SU-DHL-6 (cell line): ENCODE measurements at regions not wholly inside any gene's neighbourhood (a gene's known extent, or its start where the extent isn't known, plus 50 kb on each side); places are given as distances from the start of the nearest gene placed in this dataset.
"Not testable (repeated sequence)": the region's sequence is repeated elsewhere in the genome, so short reads cannot be mapped to it uniquely, and the experiment has no call there.

Experiments
- H2AFZ ChIP-seq: fragments of 200-600 bp; sonication (generic); 2 replicates; pipeline ENCODE4 v1.6.1; 2014; ENCODE audit warnings: low read depth, mild to moderate bottlenecking, moderate library complexity, mixed read lengths, antibody characterized with exemption, low read length; ENCODE audit not compliant: severe bottlenecking
- H3F3A ChIP-seq: fragments of 200-600 bp; shearing (Covaris generic); 2 replicates; pipeline ENCODE4 v1.6.0; 2016; ENCODE audit warnings: antibody characterized with exemption, mild to moderate bottlenecking; ENCODE audit not compliant: insufficient read depth
- H3K27ac ChIP-seq: fragments of 200-600 bp; sonication (generic); 2 replicates; pipeline ENCODE4 v1.5.1; 2016; ENCODE audit warnings: low read depth, mild to moderate bottlenecking, low read length, moderate library complexity, mixed read lengths
- H3K27me3 ChIP-seq: fragments of 200-600 bp; sonication (generic), shearing (Covaris generic); 2 replicates; pipeline ENCODE4 v1.6.0; 2014; ENCODE audit warnings: mild to moderate bottlenecking, low read length
- H3K36me3 ChIP-seq: fragments of 200-600 bp; sonication (generic); 2 replicates; pipeline ENCODE4 v1.6.1; 2014; ENCODE audit warnings: mild to moderate bottlenecking, low read length, mixed read lengths
- H3K4me2 ChIP-seq: fragments of 300-600, 200-600 bp; shearing (Covaris generic), sonication (generic); 2 replicates; pipeline ENCODE4 v1.6.0; 2014; ENCODE audit warnings: low read length, low read depth, mild to moderate bottlenecking; ENCODE audit not compliant: poor library complexity, severe bottlenecking
- H3K4me3 ChIP-seq: fragments of 200-600 bp; sonication (generic); 2 replicates; pipeline ENCODE4 v1.5.1; 2014; ENCODE audit warnings: antibody characterized with exemption, low read length, mild to moderate bottlenecking, mixed read lengths; ENCODE audit not compliant: insufficient read depth, poor library complexity, severe bottlenecking
- H3K79me2 ChIP-seq: fragments of 200-600 bp; sonication (generic); 2 replicates; pipeline ENCODE4 v1.6.1; 2014; ENCODE audit warnings: mild to moderate bottlenecking, low read length, moderate library complexity; ENCODE audit not compliant: insufficient read depth
- H3K9ac ChIP-seq: fragments of 200-600 bp; sonication (generic); 2 replicates; pipeline ENCODE4 v1.7.0; 2014; ENCODE audit warnings: mild to moderate bottlenecking, low read length
- H3K9me2 ChIP-seq: fragments of 200-600 bp; sonication (generic); replicated peaks from 2 replicates; pipeline ENCODE4 v1.6.1; 2014; ENCODE audit warnings: low read length; ENCODE audit not compliant: insufficient read depth
- H3K9me3 ChIP-seq: fragments of 200-600 bp; sonication (generic); 2 replicates; pipeline ENCODE4 v1.6.1; 2014; ENCODE audit warnings: low read length, mixed read lengths; ENCODE audit not compliant: insufficient read depth
- H4K20me1 ChIP-seq: fragments of 200-600 bp; sonication (generic); 2 replicates; pipeline ENCODE4 v1.6.1; 2014; ENCODE audit warnings: low read depth, mild to moderate bottlenecking, antibody characterized with exemption, low read length, moderate library complexity, mixed read lengths
- CTCF ChIP-seq: fragments of 200-600 bp; sonication (generic); IDR thresholded peaks from one replicate; pipeline ENCODE4 v1.5.1; 2017; ENCODE audit warnings: antibody characterized with exemption, mild to moderate bottlenecking, low read length, moderate library complexity; ENCODE audit not compliant: insufficient read depth, poor library complexity, severe bottlenecking
- EZH2phosphoT487 ChIP-seq: fragments of 200-600 bp; sonication (generic), shearing (Covaris generic); conservative IDR thresholded peaks from 2 replicates; pipeline ENCODE4 v1.6.1; 2018; ENCODE audit warnings: mild to moderate bottlenecking, antibody characterized with exemption, low read length, moderate library complexity, mixed read lengths

DNA sequence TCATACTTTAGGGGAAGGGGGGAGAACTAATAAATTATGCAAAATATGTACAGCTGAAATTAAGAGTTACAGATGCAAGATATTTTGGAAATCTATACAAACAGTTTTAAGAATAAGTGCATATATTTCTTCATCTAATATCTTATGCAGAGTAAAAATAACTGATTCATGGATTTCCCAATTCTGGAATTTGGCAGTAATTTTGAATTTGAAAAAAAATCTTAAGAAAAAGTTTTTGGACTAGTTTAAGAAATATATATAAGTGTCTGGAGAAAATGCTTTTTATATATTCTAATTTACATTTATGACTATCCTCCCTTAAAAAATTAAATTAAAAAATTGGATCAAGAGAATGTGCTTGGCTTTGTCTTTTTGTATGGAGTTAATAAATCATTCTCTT, 474.3 kb downstream of the BRINP3 start:
- Histone ChIP-seq H3K9me2 (no peaks in the 10 kb centered on the region), H3K36me3 (no peaks in the 10 kb centered on the region), H3K4me3 (no peak overlapping the region), H2AFZ (no peak overlapping the region), H3K27me3 (no peaks in the 10 kb centered on the region), H3K9ac (no peak overlapping the region), H3K27ac (no peak overlapping the region), H3K79me2 (no peaks in the 10 kb centered on the region), H3K4me2 (no peak overlapping the region), H4K20me1 (no peaks in the 10 kb centered on the region), H3F3A (no peaks in the 10 kb centered on the region), H3K9me3 (no peaks in the 10 kb centered on the region)
- no peak for TF ChIP-seq CTCF
- TF ChIP-seq EZH2phosphoT487, result no peak

DNA sequence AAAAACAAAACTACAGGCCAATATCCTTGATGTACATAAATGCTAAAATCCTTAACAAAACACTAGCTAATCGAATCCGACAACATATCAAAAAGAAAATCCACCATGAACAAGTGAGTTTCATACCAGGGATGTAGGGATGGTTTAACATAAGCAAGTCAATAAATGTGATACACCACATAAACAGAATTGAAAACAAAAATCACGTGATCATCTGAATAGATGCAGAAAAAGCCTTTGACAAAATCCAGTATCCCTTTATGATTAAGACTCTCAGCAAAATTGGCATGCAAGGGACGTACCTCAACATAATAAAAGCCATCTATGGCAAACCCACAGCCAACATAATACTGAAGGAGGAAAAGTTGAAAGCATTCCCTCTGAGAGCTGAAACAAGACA, 466.1 kb downstream of the BRINP3 start:
- Histone ChIP-seq H3F3A (no peaks in the 10 kb centered on the region), H3K27ac (no peak overlapping the region), H3K36me3 (no peaks in the 10 kb centered on the region), H3K9me3 (no peaks in the 10 kb centered on the region), H4K20me1 (no peaks in the 10 kb centered on the region), H3K27me3 (no peaks in the 10 kb centered on the region), H2AFZ (no peak overlapping the region), H3K4me3 (no peak overlapping the region), H3K9me2 (no peaks in the 10 kb centered on the region), H3K4me2 (no peak overlapping the region), H3K9ac (no peak overlapping the region), H3K79me2 (no peaks in the 10 kb centered on the region)
- TF ChIP-seq EZH2phosphoT487 (no peak), CTCF (no peak)

DNA sequence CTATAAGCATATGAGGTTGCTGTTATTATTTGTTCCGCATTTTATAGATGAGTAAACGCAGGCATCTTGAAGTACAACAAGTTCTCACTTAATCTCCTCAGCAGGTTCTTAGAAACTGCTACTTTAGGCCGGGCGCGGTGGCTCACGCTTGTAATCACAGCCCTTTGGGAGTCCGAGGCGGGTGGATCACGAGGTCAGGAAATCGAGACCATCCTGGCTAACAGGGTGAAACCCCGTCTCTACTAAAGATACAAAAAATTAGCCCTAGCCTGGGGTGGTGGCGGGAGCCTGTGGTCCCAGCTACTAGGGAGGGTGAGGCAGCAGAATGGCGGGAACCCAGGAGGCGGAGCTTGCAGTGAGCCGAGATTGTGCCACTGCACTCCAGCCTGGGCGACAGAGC, 458.5 kb downstream of the BRINP3 start:
- not testable (repeated sequence) for H3F3A ChIP-seq, H3K9me3 ChIP-seq, H3K27me3 ChIP-seq, H3K36me3 ChIP-seq, H2AFZ ChIP-seq, H3K9ac ChIP-seq, H3K4me3 ChIP-seq, H3K4me2 ChIP-seq, H3K9me2 ChIP-seq, H4K20me1 ChIP-seq, H3K79me2 ChIP-seq, H3K27ac ChIP-seq

DNA sequence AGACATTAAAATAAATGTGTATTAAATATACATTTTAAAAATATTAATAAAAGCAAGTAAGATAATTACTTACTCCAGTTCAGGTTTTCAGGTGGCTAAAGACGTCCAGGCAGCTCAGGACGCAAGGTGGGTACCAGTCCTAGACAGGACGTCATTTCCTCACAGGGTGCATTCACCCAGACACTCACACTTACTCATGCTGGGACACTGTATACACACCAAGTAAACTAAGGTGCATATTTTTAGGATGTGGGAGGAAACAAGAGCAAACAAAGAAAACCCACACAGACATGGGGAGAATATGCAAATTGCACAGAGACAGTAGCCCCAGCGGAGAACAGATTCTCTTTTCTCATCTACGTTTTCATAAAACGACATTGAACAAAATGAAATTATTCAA, 457.9 kb downstream of the BRINP3 start:
- TF ChIP-seq EZH2phosphoT487, result no peak
- no peak for TF ChIP-seq CTCF
- no peaks in the 10 kb centered on the region for H4K20me1 ChIP-seq
- no peak overlapping the region for H3K4me2 ChIP-seq
- no peaks in the 10 kb centered on the region; the same call in 1 of the 2 replicates for H3K36me3 ChIP-seq
- no peak overlapping the region for H3K27ac ChIP-seq
- no peaks in the 10 kb centered on the region for H3K9me3 ChIP-seq
- no peak overlapping the region for H3K9ac ChIP-seq
- no peaks in the 10 kb centered on the region for H3F3A ChIP-seq
- no peaks in the 10 kb centered on the region for H3K27me3 ChIP-seq
- H3K9me2 ChIP-seq, result no peaks in the 10 kb centered on the region
- no peak overlapping the region for H3K4me3 ChIP-seq
- H3K79me2 ChIP-seq, result no peaks in the 10 kb centered on the region
- no peak overlapping the region for H2AFZ ChIP-seq
